Keratinocyte (primary cell): ENCODE measurements at regions not wholly inside any gene's neighbourhood (a gene's known extent, or its start where the extent isn't known, plus 50 kb on each side); places are given as distances from the start of the nearest gene placed in this dataset.

ENCODE experiments used
- CTCF ChIP-seq, 3 experiments: IDR thresholded peaks in 1 of 3; conservative IDR thresholded peaks in 1 of 3; optimal IDR thresholded peaks in 1 of 3; 2 replicates in 2 of 3; 3 replicates in 1 of 3; pipeline versions ENCODE3 to v1.5.1; 2011; ENCODE audit warnings: low read length in 3 of 3, mild to moderate bottlenecking in 3 of 3, moderate library complexity in 2 of 3, control low read depth in 1 of 3, inconsistent platforms in 1 of 3; ENCODE audit not compliant: insufficient read depth in 2 of 3; ENCODE audit errors: extremely low read depth in 1 of 3
- EZH2 ChIP-seq: IDR thresholded peaks from one replicate; pipeline ENCODE4 v1.6.1; 2012; ENCODE audit warnings: inconsistent platforms, mild to moderate bottlenecking, low read length, moderate library complexity

GRCh38 chr15:55005679-55006078 is 191.1 kb downstream of the RSL24D1 start:
- TF ChIP-seq CTCF (optimal IDR thresholded peaks at IDR 0.05 in 1 of 3, IDR thresholded peaks at IDR 0.05 in 1 of 3, conservative IDR thresholded peaks at IDR 0.05 in 1 of 3; ENCODE audit: extremely low read depth in 1 of 3, insufficient read depth in 2 of 3, low read length in 3 of 3) (no peak), EZH2 (no peak)
